Colonic mucosa (tissue), 4 donors: ENCODE measurements at regions not wholly inside any gene's neighbourhood (a gene's known extent, or its start where the extent isn't known, plus 50 kb on each side); places are given as distances from the start of the nearest gene placed in this dataset.

Experiments
- DNase-seq: peaks from one replicate; pipeline ENCODE4 v3.0.0-alpha.2; 2020
- H3K27ac ChIP-seq: fragments of 200-600 bp; one replicate; pipeline ENCODE4 v1.8.0; 2021
- H3K27me3 ChIP-seq: fragments of 200-600 bp; one replicate; pipeline ENCODE4 v1.8.0; 2021
- H3K36me3 ChIP-seq: fragments of 200-600 bp; one replicate; pipeline ENCODE4 v1.8.0; 2021
- H3K4me1 ChIP-seq: fragments of 200-600 bp; one replicate; pipeline ENCODE4 v1.8.0; 2021; ENCODE audit warnings: mild to moderate bottlenecking
- H3K4me3 ChIP-seq: fragments of 200-600 bp; one replicate; pipeline ENCODE4 v1.8.0; 2021
- H3K9ac ChIP-seq, 2 donors: one replicate each; pipeline ENCODE4 v1.7.0; 2013; ENCODE audit warnings: control low read depth in 2 of 2, low read depth in 2 of 2, low read length in 2 of 2
- H3K9me3 ChIP-seq: fragments of 200-600 bp; one replicate; pipeline ENCODE4 v1.8.0; 2021
- CTCF ChIP-seq: fragments of 200-600 bp; IDR thresholded peaks from one replicate; pipeline ENCODE4 v1.8.0; 2022; ENCODE audit warnings: antibody characterized with exemption, mild to moderate bottlenecking
- intact Hi-C: fragments of 100-400 bp; cut with DNase I; formaldehyde crosslinking; loops from one replicate; pipeline ENCODE4 v1.14.1; 2022
- donor health status: healthy.
- donor health status: DM: no; HTN: no; CAD: no.
- donor health status: DM: no; HTN: no; CAD: no.

GRCh38 chr15:39139431-39140059, 441.3 kb upstream of the THBS1 start:
- intact Hi-C loops, result no loop called here
- TF ChIP-seq CTCF, result no peak
- no peak for DNase-seq
- no peaks in the 10 kb centered on the region for H3K27me3 ChIP-seq
- H3K9me3 ChIP-seq, result no peaks in the 10 kb centered on the region
- H3K27ac ChIP-seq, result no peak overlapping the region
- H3K4me3 ChIP-seq, result no peak overlapping the region
- H3K9ac ChIP-seq, result no peak overlapping the region
- H3K36me3 ChIP-seq, result no peaks in the 10 kb centered on the region
- H3K4me1 ChIP-seq, result no peaks in the 10 kb centered on the region

GRCh38 chr15:39140060-39140604, 440.7 kb upstream of the THBS1 start:
- H3K27me3 ChIP-seq, result no peaks in the 10 kb centered on the region
- no peak for DNase-seq
- no peaks in the 10 kb centered on the region for H3K36me3 ChIP-seq
- H3K9me3 ChIP-seq, result no peaks in the 10 kb centered on the region
- H3K4me3 ChIP-seq, result no peak overlapping the region
- H3K27ac ChIP-seq, result no peak overlapping the region
- intact Hi-C loops, result no loop called here
- H3K4me1 ChIP-seq, result no peaks in the 10 kb centered on the region
- TF ChIP-seq CTCF, result no peak
- H3K9ac ChIP-seq, result no peak overlapping the region

- DNase-seq, result no peak
These were observed 438.4 kb upstream of the THBS1 start for GRCh38 chr15:39142500-39142899.

GRCh38 chr15:39143479-39143878, 437.4 kb upstream of the THBS1 start:
- intact Hi-C loops, result no loop called here
- no peaks in the 10 kb centered on the region for H3K9me3 ChIP-seq

More at GRCh38 chr15:39142500-39142899, 438.4 kb upstream of the THBS1 start:
- no peaks in the 10 kb centered on the region for H3K27me3 ChIP-seq
- no peak overlapping the region for H3K4me3 ChIP-seq
- intact Hi-C loops, result no loop called here
- no peaks in the 10 kb centered on the region for H3K36me3 ChIP-seq
- TF ChIP-seq CTCF, result no peak
- no peak overlapping the region for H3K9ac ChIP-seq
- no peaks in the 10 kb centered on the region for H3K9me3 ChIP-seq
- H3K4me1 ChIP-seq, result no peaks in the 10 kb centered on the region
- no peak overlapping the region for H3K27ac ChIP-seq

GRCh38 chr15:39144051-39144450, 436.8 kb upstream of the THBS1 start:
- no peaks in the 10 kb centered on the region for H3K36me3 ChIP-seq
- H3K9me3 ChIP-seq, result no peaks in the 10 kb centered on the region
- H3K9ac ChIP-seq, result no peak overlapping the region
- no peak overlapping the region for H3K27ac ChIP-seq
- H3K4me3 ChIP-seq, result no peak overlapping the region
- no peaks in the 10 kb centered on the region for H3K27me3 ChIP-seq
- TF ChIP-seq CTCF, result no peak
- H3K4me1 ChIP-seq, result no peaks in the 10 kb centered on the region
- no peak for DNase-seq
- intact Hi-C loops, result no loop called here

More at GRCh38 chr15:39143479-39143878, 437.4 kb upstream of the THBS1 start:
- Histone ChIP-seq H3K9ac (no peak overlapping the region), H3K27me3 (no peaks in the 10 kb centered on the region), H3K4me1 (no peaks in the 10 kb centered on the region), H3K4me3 (no peak overlapping the region), H3K27ac (no peak overlapping the region), H3K36me3 (no peaks in the 10 kb centered on the region)
- TF ChIP-seq CTCF, result no peak
- no peak for DNase-seq
